ENCODE measurements at regions not wholly inside any gene's neighbourhood (a gene's known extent, or its start where the extent isn't known, plus 50 kb on each side); places are given as distances from the start of the nearest gene placed in this dataset.

GRCh38 chr13:88303157-88303556 lies 632.0 kb downstream of the SLITRK5 start:
- TF ChIP-seq CTCF (conservative IDR thresholded peaks at IDR 0.05; ENCODE audit: low read depth, low read length) (no peak), MAZ (IDR thresholded peaks at IDR 0.05; ENCODE audit: borderline replicate concordance, low read depth, low read length) (no peak), ELK1 (IDR thresholded peaks at IDR 0.05; ENCODE audit: borderline replicate concordance, low read depth, low read length) (no peak), POLR2A (IDR thresholded peaks at IDR 0.05; ENCODE audit: low read depth, low read length) (no peak), MAFK (IDR thresholded peaks at IDR 0.05; ENCODE audit: low read depth, low read length) (no peak), CEBPB (IDR thresholded peaks at IDR 0.05; ENCODE audit: low read depth, low read length) (no peak), USF2 (IDR thresholded peaks at IDR 0.05; ENCODE audit: low read depth, low read length) (no peak), FOS (IDR thresholded peaks at IDR 0.05; ENCODE audit: low read depth, low read length) (no peak), CHD1 (IDR thresholded peaks at IDR 0.05; ENCODE audit: low read depth, low read length) (no peak), RAD21 (IDR thresholded peaks at IDR 0.05; ENCODE audit: low read length) (no peak), RFX5 (IDR thresholded peaks at IDR 0.05; ENCODE audit: low read depth, low read length) (no peak), RCOR1 (IDR thresholded peaks at IDR 0.05; ENCODE audit: insufficient replicate concordance, low read length) (no peak), MXI1 (IDR thresholded peaks at IDR 0.05; ENCODE audit: borderline replicate concordance, low read depth, low read length) (no peak), SMC3 (IDR thresholded peaks at IDR 0.05; ENCODE audit: low read depth, low read length) (no peak)

All from IMR-90 (cell line).